ENCODE measurements at regions not wholly inside any gene's neighbourhood (a gene's known extent, or its start where the extent isn't known, plus 50 kb on each side); places are given as distances from the start of the nearest gene placed in this dataset.
"Not testable (repeated sequence)": the region's sequence is repeated elsewhere in the genome, so short reads cannot be mapped to it uniquely, and the experiment has no call there.

DNA sequence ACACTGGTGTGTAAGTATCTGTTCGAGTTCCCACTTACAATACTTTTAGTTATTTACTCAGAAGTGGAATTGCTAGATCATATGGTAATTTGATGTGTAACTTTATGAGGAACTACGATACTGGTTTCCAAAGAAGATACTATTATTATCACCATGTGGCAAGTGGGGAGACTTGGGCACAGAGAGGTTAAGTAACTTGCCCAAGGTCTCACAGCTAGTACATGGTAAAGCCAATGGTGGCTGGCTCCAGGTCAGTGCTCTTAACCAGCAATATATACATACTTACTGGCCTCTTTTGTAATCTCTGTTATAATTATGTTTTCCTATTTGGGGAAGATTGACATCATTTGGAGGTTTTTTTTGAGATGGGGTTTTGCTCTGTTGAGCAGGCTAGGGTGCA lies 138.9 kb upstream of the HNRNPU start:
- H3K27ac ChIP-seq: no peak overlapping the region
- TF ChIP-seq, protein P1, sequence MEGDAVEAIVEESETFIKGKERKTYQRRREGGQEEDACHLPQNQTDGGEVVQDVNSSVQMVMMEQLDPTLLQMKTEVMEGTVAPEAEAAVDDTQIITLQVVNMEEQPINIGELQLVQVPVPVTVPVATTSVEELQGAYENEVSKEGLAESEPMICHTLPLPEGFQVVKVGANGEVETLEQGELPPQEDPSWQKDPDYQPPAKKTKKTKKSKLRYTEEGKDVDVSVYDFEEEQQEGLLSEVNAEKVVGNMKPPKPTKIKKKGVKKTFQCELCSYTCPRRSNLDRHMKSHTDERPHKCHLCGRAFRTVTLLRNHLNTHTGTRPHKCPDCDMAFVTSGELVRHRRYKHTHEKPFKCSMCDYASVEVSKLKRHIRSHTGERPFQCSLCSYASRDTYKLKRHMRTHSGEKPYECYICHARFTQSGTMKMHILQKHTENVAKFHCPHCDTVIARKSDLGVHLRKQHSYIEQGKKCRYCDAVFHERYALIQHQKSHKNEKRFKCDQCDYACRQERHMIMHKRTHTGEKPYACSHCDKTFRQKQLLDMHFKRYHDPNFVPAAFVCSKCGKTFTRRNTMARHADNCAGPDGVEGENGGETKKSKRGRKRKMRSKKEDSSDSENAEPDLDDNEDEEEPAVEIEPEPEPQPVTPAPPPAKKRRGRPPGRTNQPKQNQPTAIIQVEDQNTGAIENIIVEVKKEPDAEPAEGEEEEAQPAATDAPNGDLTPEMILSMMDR (conservative IDR thresholded peaks at IDR 0.05): no peak
- no peak for TF ChIP-seq ZFX (IDR thresholded peaks at IDR 0.05)

DNA sequence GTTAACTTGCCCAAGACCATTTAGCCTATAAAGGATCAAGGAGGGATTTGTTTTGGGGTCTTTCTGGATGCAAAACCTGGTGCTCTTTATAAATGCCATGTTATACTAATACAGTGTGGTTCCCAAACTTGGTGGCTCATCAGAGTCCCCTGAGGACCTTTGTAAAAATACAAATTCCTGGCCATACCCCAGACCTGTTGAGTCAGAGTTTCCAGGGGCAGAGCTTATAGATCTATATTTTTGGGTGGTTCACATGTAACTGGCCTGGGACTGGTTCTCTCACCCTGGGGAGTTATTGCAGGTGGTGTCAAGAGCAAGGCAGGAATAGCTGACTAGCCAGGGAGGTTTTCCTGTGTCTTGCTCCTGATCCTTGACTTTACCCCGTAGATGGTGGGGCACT lies 136.9 kb upstream of the HNRNPU start:
- no peak overlapping the region for H3K27ac ChIP-seq
- TF ChIP-seq, protein P1 (conservative IDR thresholded peaks at IDR 0.05): no peak
- no peak for TF ChIP-seq ZFX (IDR thresholded peaks at IDR 0.05)

DNA sequence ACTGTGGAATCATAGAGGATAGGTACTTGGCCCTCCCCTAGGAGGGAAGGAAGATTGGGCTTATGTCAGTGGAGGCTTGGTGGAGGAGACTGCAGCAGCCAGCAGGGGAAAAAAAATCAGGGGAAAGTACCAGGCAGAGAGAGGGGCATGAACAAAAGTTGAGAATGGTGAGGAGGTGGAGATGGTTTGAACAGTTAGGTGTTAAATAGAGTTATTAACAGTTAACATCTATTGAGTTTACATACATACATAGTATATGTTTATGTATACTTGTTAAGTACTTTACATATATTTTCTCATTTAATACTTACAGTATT lies 136.5 kb upstream of the HNRNPU start:
- TF ChIP-seq, protein P1 (conservative IDR thresholded peaks at IDR 0.05): no peak
- TF ChIP-seq ZFX (IDR thresholded peaks at IDR 0.05): no peak
- no peak overlapping the region for H3K27ac ChIP-seq

GRCh38 chr1:244999644-245000043 lies 135.3 kb upstream of the HNRNPU start:
- H3K27ac ChIP-seq: not testable (repeated sequence)

DNA sequence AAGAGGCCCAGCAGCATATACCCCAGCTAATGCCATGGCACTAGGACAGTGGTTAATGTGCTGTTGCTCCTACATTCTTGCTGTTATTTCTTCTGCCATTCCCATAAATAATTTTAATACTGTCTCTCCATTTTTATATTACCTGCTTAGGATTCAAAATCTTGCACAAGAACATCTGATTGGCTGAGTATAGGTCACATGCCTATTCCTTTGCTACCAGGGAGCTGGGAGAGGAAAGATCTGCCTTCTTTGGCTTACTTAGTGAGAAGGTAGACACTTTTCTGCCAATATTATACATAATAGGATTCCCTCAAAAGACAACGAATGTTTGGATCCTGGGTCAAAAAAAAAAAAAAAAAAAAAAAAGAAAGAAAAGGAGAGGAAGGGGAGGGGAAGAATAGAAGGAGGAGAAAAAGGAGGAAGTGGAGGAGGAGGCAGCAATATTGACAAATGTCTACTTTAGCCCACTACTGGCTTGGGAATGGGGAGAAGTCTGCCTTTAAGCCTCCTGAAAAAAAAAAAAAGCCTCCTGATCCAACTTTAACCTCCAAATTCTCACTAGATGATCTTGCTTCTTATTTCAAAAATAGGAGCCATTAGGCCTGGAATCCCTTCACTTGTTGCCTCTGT lies 134.5 kb upstream of the HNRNPU start:
- TF ChIP-seq, protein P1 (conservative IDR thresholded peaks at IDR 0.05): no peak
- TF ChIP-seq ZFX (IDR thresholded peaks at IDR 0.05): no peak
- H3K27ac ChIP-seq: no peak overlapping the region

DNA sequence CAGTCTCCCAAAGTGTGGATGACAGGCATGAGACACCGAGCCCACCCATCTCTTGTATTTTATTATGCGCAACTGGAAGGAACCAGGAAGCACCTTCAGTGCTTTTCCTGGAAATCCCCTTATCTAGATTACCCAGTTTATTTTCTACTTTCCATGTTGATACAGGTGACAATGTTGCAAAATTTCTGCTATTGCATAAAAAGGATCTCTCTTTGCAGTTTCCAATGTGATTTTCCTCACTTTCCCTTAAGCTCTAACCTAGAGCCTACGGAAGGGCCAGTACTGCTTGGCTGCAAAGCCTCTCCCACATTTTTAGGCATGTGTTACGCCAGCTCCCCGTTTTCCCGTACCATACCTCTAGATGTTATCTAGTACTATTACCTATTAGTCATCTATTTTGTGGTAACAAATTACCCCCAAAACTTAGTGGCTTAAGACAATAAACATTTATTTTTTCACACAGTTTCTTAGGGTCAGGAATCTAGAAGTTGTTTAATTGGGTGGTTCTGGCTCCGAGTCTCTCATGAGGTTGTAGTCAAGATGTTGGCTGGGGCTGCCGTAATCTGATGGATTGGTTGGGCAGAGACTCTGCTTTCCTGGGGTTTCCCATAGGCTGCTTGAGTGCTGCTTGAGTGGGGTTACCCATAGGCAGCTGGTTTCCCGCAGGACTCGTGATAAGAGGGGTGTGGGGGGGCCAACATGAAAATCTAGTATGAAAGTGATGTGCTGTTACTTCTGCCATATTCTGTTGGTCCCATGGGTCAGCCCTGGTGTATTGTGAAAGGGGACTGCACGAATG lies 131.5 kb upstream of the HNRNPU start:
- no peak overlapping the region for H3K27ac ChIP-seq
- no peak for TF ChIP-seq ZFX (IDR thresholded peaks at IDR 0.05)

GRCh38 chr1:244992833-244993232 lies 128.5 kb upstream of the HNRNPU start:
- TF ChIP-seq ZFX (IDR thresholded peaks at IDR 0.05): no peak
- TF ChIP-seq, protein P1 (conservative IDR thresholded peaks at IDR 0.05): no peak
- H3K27ac ChIP-seq: no peak overlapping the region

- H3K27ac ChIP-seq: no peak overlapping the region
- TF ChIP-seq, protein P1 (conservative IDR thresholded peaks at IDR 0.05): no peak
- TF ChIP-seq ZFX (IDR thresholded peaks at IDR 0.05): no peak
These were observed 125.5 kb upstream of the HNRNPU start for GRCh38 chr1:244989813-244990212.

Data from C4-2B (cell line).